C4-2B (cell line): ENCODE measurements at regions not wholly inside any gene's neighbourhood (a gene's known extent, or its start where the extent isn't known, plus 50 kb on each side); places are given as distances from the start of the nearest gene placed in this dataset.

Experiments used
- CTCF ChIP-seq: fragments of 450-650 bp; conservative IDR thresholded peaks from 2 replicates; pipeline ENCODE4 v1.5.1; 2017; ENCODE audit warnings: mild to moderate bottlenecking
- ZFX ChIP-seq: fragments of 450-650 bp; IDR thresholded peaks from 2 replicates; pipeline ENCODE4 v1.6.1; 2017

DNA sequence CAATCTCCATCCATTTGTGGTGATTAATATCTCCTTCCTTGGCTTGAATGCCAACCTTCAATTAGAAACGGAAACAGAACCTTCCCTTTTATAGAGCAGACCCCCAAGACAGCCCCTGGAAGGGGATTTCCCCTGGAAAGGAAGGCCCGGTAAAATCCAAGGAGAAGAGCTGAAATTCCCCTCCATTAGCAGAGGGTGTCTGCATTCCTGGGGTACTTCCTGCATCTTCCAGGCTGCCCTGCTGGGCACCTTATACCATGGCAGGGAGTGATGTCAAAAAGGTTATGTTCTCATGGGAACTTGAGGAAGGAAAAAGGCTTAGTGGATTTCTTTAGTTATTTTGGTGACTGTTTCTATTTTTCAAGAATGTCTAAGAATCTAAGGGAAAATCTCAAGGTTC lies 116.7 kb upstream of the NEO1 start:
- TF ChIP-seq CTCF (no peak), ZFX (no peak)
